ENCODE measurements at regions not wholly inside any gene's neighbourhood (a gene's known extent, or its start where the extent isn't known, plus 50 kb on each side); places are given as distances from the start of the nearest gene placed in this dataset.

DNA sequence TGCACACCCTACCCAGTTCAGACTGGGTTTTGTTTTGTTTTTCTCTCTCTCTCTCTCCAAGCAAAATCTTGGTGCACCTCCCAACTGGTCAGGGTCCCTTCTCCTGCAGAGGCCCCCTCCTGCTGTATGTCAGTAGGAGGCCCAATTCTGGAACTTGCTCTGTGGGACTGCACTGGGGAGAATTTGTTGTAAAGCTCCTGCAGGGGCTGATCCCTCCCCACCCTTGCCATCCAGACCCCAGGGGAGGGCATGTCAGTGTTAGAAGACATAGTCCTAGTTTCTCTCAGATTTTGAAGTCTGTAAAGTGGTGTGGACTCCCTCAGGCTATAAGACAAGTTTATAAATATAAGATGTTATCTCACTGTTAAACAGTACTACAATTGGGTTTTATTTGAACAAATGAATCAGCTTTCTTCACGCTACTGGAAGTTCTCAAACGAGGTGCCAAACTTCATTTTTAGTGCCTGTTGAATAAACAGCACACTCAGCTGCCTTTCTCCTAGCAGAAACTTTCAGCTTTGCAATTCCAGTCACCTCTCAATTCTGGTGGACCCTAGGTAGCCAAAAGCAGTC, 88.6 kb upstream of the FRMPD3 start:
- TF ChIP-seq, protein P1, sequence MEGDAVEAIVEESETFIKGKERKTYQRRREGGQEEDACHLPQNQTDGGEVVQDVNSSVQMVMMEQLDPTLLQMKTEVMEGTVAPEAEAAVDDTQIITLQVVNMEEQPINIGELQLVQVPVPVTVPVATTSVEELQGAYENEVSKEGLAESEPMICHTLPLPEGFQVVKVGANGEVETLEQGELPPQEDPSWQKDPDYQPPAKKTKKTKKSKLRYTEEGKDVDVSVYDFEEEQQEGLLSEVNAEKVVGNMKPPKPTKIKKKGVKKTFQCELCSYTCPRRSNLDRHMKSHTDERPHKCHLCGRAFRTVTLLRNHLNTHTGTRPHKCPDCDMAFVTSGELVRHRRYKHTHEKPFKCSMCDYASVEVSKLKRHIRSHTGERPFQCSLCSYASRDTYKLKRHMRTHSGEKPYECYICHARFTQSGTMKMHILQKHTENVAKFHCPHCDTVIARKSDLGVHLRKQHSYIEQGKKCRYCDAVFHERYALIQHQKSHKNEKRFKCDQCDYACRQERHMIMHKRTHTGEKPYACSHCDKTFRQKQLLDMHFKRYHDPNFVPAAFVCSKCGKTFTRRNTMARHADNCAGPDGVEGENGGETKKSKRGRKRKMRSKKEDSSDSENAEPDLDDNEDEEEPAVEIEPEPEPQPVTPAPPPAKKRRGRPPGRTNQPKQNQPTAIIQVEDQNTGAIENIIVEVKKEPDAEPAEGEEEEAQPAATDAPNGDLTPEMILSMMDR (IDR thresholded peaks at IDR 0.05 in 4 of 5, conservative IDR thresholded peaks at IDR 0.05 in 1 of 5): no peak
- no peak for TF ChIP-seq POLR2A (IDR thresholded peaks at IDR 0.05)
